ENCODE measurements at regions not wholly inside any gene's neighbourhood (a gene's known extent, or its start where the extent isn't known, plus 50 kb on each side); places are given as distances from the start of the nearest gene placed in this dataset.

- H3K4ac ChIP-seq (ENCODE audit: low read depth, low read length): no peak overlapping the region
- no peaks in the 10 kb centered on the region for H3K9me1 ChIP-seq (ENCODE audit: insufficient read depth, low read length)
- TF ChIP-seq POLR2A (IDR thresholded peaks at IDR 0.05; ENCODE audit: low read depth, low read length) (no peak), SMC3 (IDR thresholded peaks at IDR 0.05; ENCODE audit: low read depth, low read length) (no peak), MAZ (IDR thresholded peaks at IDR 0.05; ENCODE audit: borderline replicate concordance, low read depth, low read length) (no peak)
- no peak overlapping the region for H3K23ac ChIP-seq (ENCODE audit: low read depth, low read length)
- POLR2A ChIA-PET (ENCODE audit: unreplicated experiment): no interaction called here
- no peak overlapping the region for H3K27ac ChIP-seq (ENCODE audit: insufficient read depth, low read length)
- no peak overlapping the region for H3K18ac ChIP-seq (ENCODE audit: low read depth, low read length)
- H2BK120ac ChIP-seq (ENCODE audit: low read depth, low read length): no peak overlapping the region
- no peak overlapping the region for H2BK5ac ChIP-seq (ENCODE audit: low read depth, low read length, poor library complexity, severe bottlenecking)
- no peaks in the 10 kb centered on the region for H3K9me3 ChIP-seq (ENCODE audit: control insufficient read depth, insufficient read depth, low read length)
- no peak overlapping the region for H2BK20ac ChIP-seq (ENCODE audit: low read depth, low read length)
- no CpG with 5 or more reads among the region's 1 CpG for WGBS, 2 experiments (ENCODE audit: extremely low coverage in 2 of 2, insufficient read length in 1 of 2)
- H4K8ac ChIP-seq (ENCODE audit: low read depth in 2 of 2, low read length in 2 of 2): no peak overlapping the region
- no peak overlapping the region for H3K14ac ChIP-seq (replicated peaks; ENCODE audit: low read depth, low read length)
- H2AK5ac ChIP-seq (ENCODE audit: low read depth, low read length): no peak overlapping the region
- H2BK15ac ChIP-seq (ENCODE audit: low read depth, low read length): no peak overlapping the region
- CTCF ChIA-PET: no interaction called here
- intact Hi-C loops (cut with micrococcal nuclease) (no loop called here), in situ Hi-C loops (cut with MboI; ENCODE audit: low sequenced_read_pairs) (no loop called here), dilution Hi-C loops (cut with HindIII; ENCODE audit: low sequenced_read_pairs, unreplicated experiment) (no loop called here)
- H4K20me1 ChIP-seq (ENCODE audit: insufficient read depth, low read length): no peaks in the 10 kb centered on the region
- no peak overlapping the region for H3K56ac ChIP-seq (ENCODE audit: extremely low read depth, insufficient read depth, low read length)
- no peak overlapping the region for H2AFZ ChIP-seq (replicated peaks; ENCODE audit: low read length, poor library complexity)
- H4K91ac ChIP-seq (ENCODE audit: insufficient read depth, low read depth, low read length): no peak overlapping the region
- no peak overlapping the region for H3K9ac ChIP-seq (ENCODE audit: low read depth, low read length)
- H3K4me2 ChIP-seq (ENCODE audit: low read depth, low read length): no peak overlapping the region
- no peak overlapping the region for H3K4me3 ChIP-seq (ENCODE audit: insufficient read depth, low read depth, low read length)
- no peak overlapping the region for H2AK9ac ChIP-seq (replicated peaks; ENCODE audit: low read depth, low read length, poor library complexity)
- no TSS peak for BruUV-seq (replicated peaks)
- no peak for DNase-seq
- H3K27me3 ChIP-seq (ENCODE audit: control insufficient read depth, insufficient read depth, low read length): peaks cover 3% of the 10 kb centered on the region; the same call in 1 of the 2 replicates
- H3K36me3 ChIP-seq (ENCODE audit: control insufficient read depth, insufficient read depth, low read length): no peaks in the 10 kb centered on the region
- no peaks in the 10 kb centered on the region for H3K4me1 ChIP-seq (ENCODE audit: control insufficient read depth, insufficient read depth, low read length)
- no peak for ATAC-seq (ENCODE audit: low read depth)
- no peak overlapping the region for H4K5ac ChIP-seq (ENCODE audit: low read depth, low read length)
- no peaks in the 10 kb centered on the region for H3K79me1 ChIP-seq (ENCODE audit: low read depth in 1 of 2, low read length in 2 of 2)
Measured at GRCh38 chr21:15130751-15131150, 66.0 kb upstream of the NRIP1 start.

Measured in IMR-90 (cell line).